Fibroblast of skin of left quadriceps (primary cell): ENCODE measurements at regions not wholly inside any gene's neighbourhood (a gene's known extent, or its start where the extent isn't known, plus 50 kb on each side); places are given as distances from the start of the nearest gene placed in this dataset.

Source experiments
- DNase-seq, 2 experiments: peaks; one replicate each; pipeline ENCODE4 v3.0.0-alpha.2; 2013; ENCODE audit warnings: low read depth in 2 of 2

- DNase-seq, result no peak
Measured at GRCh38 chr3:184508938-184509337, 52.6 kb upstream of the EPHB3 start.

GRCh38 chr3:184511741-184512140 lies 49.8 kb upstream of the EPHB3 start:
- DNase-seq, result no peak
